GM19239 (cell line): ENCODE measurements at regions not wholly inside any gene's neighbourhood (a gene's known extent, or its start where the extent isn't known, plus 50 kb on each side); places are given as distances from the start of the nearest gene placed in this dataset.

Experiments
- DNase-seq: peaks from one replicate; pipeline ENCODE4 v3.0.0; 2011; ENCODE audit warnings: low spot score; ENCODE audit not compliant: insufficient read length
- FAIRE-seq: peaks from 2 replicates; lab custom pipeline; 2011; peaks lifted over from hg19 to GRCh38; lab: Jason Lieb, UNC

GRCh38 chr14:98999901-99000300 is 272.1 kb downstream of the BCL11B start:
- FAIRE-seq (no peak), DNase-seq (no peak)

- FAIRE-seq = no peak
- no peak for DNase-seq
Observed at GRCh38 chr14:99001241-99001640, 270.8 kb downstream of the BCL11B start.

DNA sequence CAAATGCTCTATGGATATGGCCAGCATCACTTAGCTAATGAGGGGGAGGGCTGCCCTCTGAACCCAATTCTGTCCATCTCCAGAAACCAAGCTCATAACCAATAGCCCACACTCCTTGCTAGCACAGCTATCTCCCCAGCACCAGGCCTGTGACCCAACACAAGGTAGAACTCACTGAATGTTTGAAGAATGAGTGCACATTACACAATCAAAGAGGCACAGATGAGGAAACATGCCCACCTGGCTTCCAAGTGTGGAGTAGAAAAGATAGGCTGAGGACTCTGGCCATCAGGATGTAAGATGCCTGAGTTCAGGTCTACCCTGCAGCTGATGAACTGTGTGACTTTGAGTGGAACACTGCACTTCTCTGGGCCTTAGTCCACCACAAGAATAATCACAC is 268.4 kb downstream of the BCL11B start:
- FAIRE-seq (no peak), DNase-seq (no peak)

GRCh38 chr14:99004112-99004511 is 267.9 kb downstream of the BCL11B start:
- DNase-seq (no peak), FAIRE-seq (no peak)

GRCh38 chr14:99006276-99006675 is 265.7 kb downstream of the BCL11B start:
- FAIRE-seq = no peak
- no peak for DNase-seq

DNA sequence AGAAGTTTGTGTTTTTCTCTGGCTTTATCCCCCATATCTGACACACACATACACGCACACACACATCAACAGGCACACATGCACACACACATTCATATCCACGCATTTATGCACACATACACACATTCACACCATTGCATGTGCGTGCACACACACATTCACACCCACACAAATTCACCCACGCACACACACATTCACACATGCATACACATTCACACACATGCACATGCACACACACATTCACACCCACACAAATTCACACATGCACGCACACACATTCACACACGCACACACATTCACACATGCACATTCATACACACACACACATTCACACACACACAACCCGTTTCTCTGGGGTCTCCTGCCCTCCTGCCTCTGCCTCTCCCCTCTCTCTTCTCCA is 264.2 kb downstream of the BCL11B start:
- no peak for DNase-seq

DNA sequence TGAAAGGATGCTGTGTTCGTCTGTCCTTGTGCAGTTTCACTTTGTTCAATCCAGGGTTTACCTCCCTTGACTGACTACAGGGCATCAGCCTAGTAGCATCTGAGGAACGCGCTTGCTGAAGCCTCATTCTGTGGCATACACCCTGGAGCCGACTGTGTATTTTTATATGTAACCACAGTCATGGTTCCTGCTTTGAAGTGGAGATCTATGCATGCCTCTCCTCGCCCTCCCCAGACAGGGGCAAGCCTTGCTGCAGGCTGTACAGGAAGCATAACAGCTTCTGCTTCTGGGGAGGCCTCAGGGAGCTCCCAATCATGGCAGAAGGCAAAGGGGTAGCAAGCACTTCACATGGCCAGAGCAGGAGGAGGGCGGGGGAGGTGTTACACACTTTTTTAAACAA is 262.1 kb downstream of the BCL11B start:
- no peak for DNase-seq
- FAIRE-seq = no peak

More for the DNA sequence above, 264.2 kb downstream of the BCL11B start:
- FAIRE-seq = no peak

- DNase-seq = no peak
- FAIRE-seq = no peak
Observed at GRCh38 chr14:99011385-99011784, 260.6 kb downstream of the BCL11B start.

DNA sequence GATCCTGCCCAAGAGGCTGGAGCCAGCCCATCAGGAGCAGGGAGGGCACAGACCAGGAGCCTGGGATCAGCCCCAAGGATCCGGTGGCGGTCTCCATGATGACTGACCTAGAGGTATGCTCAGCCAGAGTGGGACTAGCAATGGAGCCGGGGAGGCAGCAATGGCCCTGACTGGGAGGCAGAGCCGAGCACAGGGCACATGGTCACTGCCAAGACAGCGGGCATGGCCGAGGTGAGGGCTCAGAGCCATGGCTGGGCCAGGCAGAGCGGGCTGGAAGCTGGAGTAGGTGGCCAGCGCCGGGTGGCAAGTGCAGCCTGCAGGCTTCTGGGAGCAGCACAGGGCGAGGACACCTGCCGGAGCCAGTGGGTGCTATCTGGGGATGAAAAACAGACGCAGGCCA is 259.3 kb downstream of the BCL11B start:
- FAIRE-seq = no peak
- no peak for DNase-seq

DNA sequence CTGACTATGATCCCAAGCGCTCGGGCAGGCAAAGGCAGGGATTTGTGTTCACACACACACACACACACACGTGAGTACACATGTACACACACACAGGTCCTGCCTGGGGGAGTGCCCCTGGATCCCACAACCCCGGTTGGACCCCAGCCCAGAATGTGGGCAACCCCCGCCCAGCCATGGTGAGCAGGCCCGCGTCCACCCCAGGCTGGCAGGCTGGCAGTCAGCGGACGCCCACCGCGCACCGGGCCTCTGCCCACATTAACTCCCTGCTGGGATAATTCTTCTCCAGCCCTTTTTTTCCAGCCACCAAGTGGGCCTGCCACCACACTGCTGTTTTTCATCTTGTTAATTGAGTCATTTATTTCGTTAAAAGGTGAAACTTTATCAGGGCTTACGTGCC is 256.2 kb downstream of the BCL11B start:
- FAIRE-seq (no peak), DNase-seq (no peak)

- no peak for FAIRE-seq
- DNase-seq = no peak
Observed at GRCh38 chr14:99023371-99023770, 248.6 kb downstream of the BCL11B start.

- DNase-seq (no peak), FAIRE-seq (no peak)
Observed at GRCh38 chr14:99024926-99025325, 247.1 kb downstream of the BCL11B start.

GRCh38 chr14:99025418-99025817 is 246.6 kb downstream of the BCL11B start:
- DNase-seq (no peak), FAIRE-seq (no peak)

GRCh38 chr14:99026471-99026870 is 245.5 kb downstream of the BCL11B start:
- FAIRE-seq (no peak), DNase-seq (no peak)

DNA sequence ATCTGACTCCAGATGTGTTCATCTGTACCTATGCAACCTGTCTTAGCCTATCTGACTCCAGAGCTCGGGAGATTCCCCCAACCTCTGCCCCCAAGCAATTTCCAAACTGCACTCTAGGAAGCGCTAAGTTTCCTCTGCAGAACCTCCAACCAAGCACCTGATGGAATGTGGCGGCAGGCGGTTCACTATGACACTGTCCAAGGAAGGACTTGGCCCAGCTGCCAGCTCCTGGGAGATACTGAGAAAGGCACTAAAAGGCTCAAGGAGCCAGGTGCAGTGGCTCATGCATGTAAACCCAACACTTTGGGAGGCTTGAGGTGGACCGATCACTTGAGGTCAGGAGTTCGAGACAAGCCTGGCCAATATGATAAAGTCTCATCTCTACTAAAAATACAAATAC is 244.0 kb downstream of the BCL11B start:
- no peak for FAIRE-seq

DNA sequence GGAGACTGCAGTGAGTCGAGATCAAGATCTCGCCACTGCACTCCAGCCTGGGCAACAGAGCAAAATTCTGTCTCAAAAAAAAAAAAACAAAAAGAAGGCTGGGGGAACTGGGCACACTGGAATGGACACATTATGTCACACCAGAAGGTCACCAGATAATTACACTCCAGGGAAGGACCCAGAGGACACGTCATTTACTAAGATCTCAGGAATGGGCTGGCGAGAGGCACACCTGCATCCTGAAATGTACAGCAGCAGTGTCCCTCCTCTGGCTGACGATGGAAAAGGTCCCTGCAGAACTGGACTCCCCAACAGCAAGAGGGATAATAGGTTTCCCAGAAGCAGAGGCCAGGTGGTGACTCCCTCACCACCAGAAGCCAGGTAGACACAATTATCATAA is 243.5 kb downstream of the BCL11B start:
- DNase-seq = no peak
- no peak for FAIRE-seq

More for the DNA sequence above, 244.0 kb downstream of the BCL11B start:
- no peak for DNase-seq

GRCh38 chr14:99029145-99029915 is 242.7 kb downstream of the BCL11B start:
- FAIRE-seq = no peak

GRCh38 chr14:99029916-99030305 is 242.1 kb downstream of the BCL11B start:
- DNase-seq (no peak), FAIRE-seq (no peak)

More at GRCh38 chr14:99029145-99029915, 242.7 kb downstream of the BCL11B start:
- DNase-seq = no peak

- no peak for FAIRE-seq
- no peak for DNase-seq
Observed at GRCh38 chr14:99030454-99030853, 241.5 kb downstream of the BCL11B start.

DNA sequence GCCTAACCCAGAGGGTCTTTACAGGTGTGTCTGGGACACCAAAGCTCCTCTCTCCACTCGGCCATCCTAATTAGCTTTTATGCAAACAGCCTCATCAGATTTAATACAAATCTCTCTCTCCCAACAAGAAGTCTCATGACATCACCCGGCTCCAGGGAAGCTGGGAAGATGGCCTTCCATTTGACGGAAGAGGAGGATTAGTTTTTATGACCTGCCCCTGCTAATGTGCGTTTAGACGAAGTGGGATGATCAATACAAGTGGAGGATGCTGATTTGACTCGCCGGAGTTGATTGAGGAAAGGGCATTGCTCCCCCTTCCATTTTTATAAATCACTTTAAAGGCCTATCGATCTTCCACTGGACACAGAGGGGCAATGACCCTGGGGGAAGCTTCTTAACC is 239.2 kb downstream of the BCL11B start:
- FAIRE-seq = no peak

DNA sequence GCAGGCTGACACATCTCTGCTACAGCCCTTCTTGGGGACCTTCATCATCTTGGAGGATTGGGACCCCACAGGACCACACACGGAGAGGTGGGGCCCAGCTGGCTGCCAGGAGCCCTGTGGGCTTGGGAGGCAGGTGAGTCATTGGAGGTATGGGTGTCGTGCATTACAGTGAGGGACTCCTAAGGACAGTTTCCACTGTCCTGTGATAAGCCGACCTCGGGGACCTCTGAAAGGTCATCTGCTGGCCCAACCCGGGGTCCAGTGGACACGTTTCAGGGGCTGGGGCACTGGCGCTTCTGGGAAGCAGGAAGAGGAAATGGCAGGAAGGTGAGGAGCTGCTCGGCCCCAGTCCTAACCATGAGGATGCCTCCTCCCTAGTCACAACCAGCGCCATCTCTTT is 238.0 kb downstream of the BCL11B start:
- FAIRE-seq (no peak), DNase-seq (no peak)

More for the DNA sequence above, 239.2 kb downstream of the BCL11B start:
- DNase-seq = no peak

DNA sequence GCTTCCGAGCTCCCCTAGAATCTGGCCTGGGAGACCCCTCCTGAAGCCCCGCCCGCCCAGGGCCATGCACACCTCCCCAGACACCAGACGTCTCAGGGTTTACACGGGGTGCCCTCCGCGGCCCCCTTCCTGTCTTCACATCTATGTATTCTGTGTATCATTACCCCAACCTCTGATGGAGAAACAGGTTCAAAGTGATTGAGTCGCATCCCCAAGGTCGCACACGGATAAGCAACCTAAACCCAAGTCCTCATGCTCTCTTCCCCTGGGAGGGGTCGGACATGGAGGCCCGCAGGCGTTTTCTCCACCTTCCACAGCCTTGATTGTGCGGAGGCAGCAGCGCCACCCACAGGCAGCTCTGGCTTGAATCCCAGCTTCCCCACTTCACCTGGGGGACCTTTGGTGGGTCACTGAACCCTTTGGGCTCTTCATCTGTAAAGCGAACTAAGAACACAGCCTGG is 237.3 kb downstream of the BCL11B start:
- no peak for FAIRE-seq
- no peak for DNase-seq
